GM12864 (cell line): ENCODE measurements at regions not wholly inside any gene's neighbourhood (a gene's known extent, or its start where the extent isn't known, plus 50 kb on each side); places are given as distances from the start of the nearest gene placed in this dataset.

ENCODE experiments used
- DNase-seq: peaks from one replicate; pipeline ENCODE4 v3.0.0-alpha.2; 2011; ENCODE audit warnings: low read depth
- H3K4me3 ChIP-seq: 2 replicates; pipeline ENCODE4 v1.5.1; 2011; ENCODE audit warnings: mild to moderate bottlenecking, low read depth, low read length, control low read depth
- CTCF ChIP-seq: IDR thresholded peaks from 2 replicates; pipeline ENCODE4 v1.5.1; 2011; ENCODE audit warnings: low read depth, mild to moderate bottlenecking, moderate library complexity, low read length, control low read depth, inconsistent platforms; ENCODE audit errors: missing control alignments

GRCh38 chr18:28952339-28952738 is 775.4 kb upstream of the CDH2 start:
- DNase-seq = no peak
- TF ChIP-seq CTCF = no peak
- H3K4me3 ChIP-seq = no peak overlapping the region

GRCh38 chr18:28947900-28948299 is 771.0 kb upstream of the CDH2 start:
- DNase-seq = no peak
- TF ChIP-seq CTCF = no peak

GRCh38 chr18:28946471-28946870 is 769.5 kb upstream of the CDH2 start:
- no peak for TF ChIP-seq CTCF
- no peak overlapping the region for H3K4me3 ChIP-seq
- no peak for DNase-seq

More at GRCh38 chr18:28947900-28948299, 771.0 kb upstream of the CDH2 start:
- no peak overlapping the region for H3K4me3 ChIP-seq

GRCh38 chr18:28922936-28923335 is 746.0 kb upstream of the CDH2 start:
- H3K4me3 ChIP-seq = no peak overlapping the region
- DNase-seq = no peak
- TF ChIP-seq CTCF = no peak

- no peak for TF ChIP-seq CTCF
- no peak for DNase-seq
These were observed 739.5 kb upstream of the CDH2 start for GRCh38 chr18:28916456-28916855.

GRCh38 chr18:28905509-28905908 is 728.6 kb upstream of the CDH2 start:
- no peak for TF ChIP-seq CTCF
- no peak for DNase-seq
- no peak overlapping the region for H3K4me3 ChIP-seq

More at GRCh38 chr18:28916456-28916855, 739.5 kb upstream of the CDH2 start:
- H3K4me3 ChIP-seq = no peak overlapping the region

GRCh38 chr18:28904789-28905364 is 727.9 kb upstream of the CDH2 start:
- no peak overlapping the region for H3K4me3 ChIP-seq
- no peak for TF ChIP-seq CTCF
- DNase-seq = no peak
